Neural crest cell (in vitro differentiated cells): ENCODE measurements at regions not wholly inside any gene's neighbourhood (a gene's known extent, or its start where the extent isn't known, plus 50 kb on each side); places are given as distances from the start of the nearest gene placed in this dataset.

Experiments
- DNase-seq: peaks from one replicate; pipeline ENCODE4 v3.0.0; 2021; ENCODE audit warnings: low read depth, mixed read lengths, low spot score
- H3K27ac Mint-ChIP-seq: one replicate; pipeline ENCODE4 v1.8.0; 2021; ENCODE audit warnings: mild to moderate bottlenecking, mixed read lengths; ENCODE audit not compliant: unreplicated experiment
- H3K27me3 Mint-ChIP-seq: 2 replicates; pipeline ENCODE4 v1.8.0; 2021; ENCODE audit warnings: low read depth, mild to moderate bottlenecking, mixed read lengths
- H3K36me3 Mint-ChIP-seq: 2 replicates; pipeline ENCODE4 v1.8.0; 2021; ENCODE audit warnings: low read depth, mild to moderate bottlenecking, mixed read lengths
- H3K4me1 Mint-ChIP-seq: 2 replicates; pipeline ENCODE4 v1.8.0; 2021; ENCODE audit warnings: mixed read lengths
- H3K4me3 Mint-ChIP-seq: one replicate; pipeline ENCODE4 v1.8.0; 2021; ENCODE audit warnings: mild to moderate bottlenecking, mixed read lengths
- H3K9me3 Mint-ChIP-seq: 2 replicates; pipeline ENCODE4 v1.8.0; 2021; ENCODE audit warnings: mixed read lengths
- CTCF ChIP-seq: fragments of 200-600 bp; sonication (generic); conservative IDR thresholded peaks from 2 replicates; pipeline ENCODE4 v1.5.0; 2021; ENCODE audit warnings: antibody characterized with exemption, mild to moderate bottlenecking

GRCh38 chr1:101748077-101748476 is 248.6 kb downstream of the OLFM3 start:
- H3K9me3 Mint-ChIP-seq, result peaks cover 4% of the 10 kb centered on the region
- no peaks in the 10 kb centered on the region for H3K36me3 Mint-ChIP-seq
- no peaks in the 10 kb centered on the region for H3K27me3 Mint-ChIP-seq
- H3K4me3 Mint-ChIP-seq, result no peak overlapping the region
- no peak overlapping the region for H3K27ac Mint-ChIP-seq
- no peak for TF ChIP-seq CTCF
- H3K4me1 Mint-ChIP-seq, result no peaks in the 10 kb centered on the region
- no peak for DNase-seq
